ENCODE measurements at regions not wholly inside any gene's neighbourhood (a gene's known extent, or its start where the extent isn't known, plus 50 kb on each side); places are given as distances from the start of the nearest gene placed in this dataset.

- Histone ChIP-seq H3K27me3 (ENCODE audit: control insufficient read depth, low read length) (no peaks in the 10 kb centered on the region), H3K4me3 (ENCODE audit: low read length) (no peak overlapping the region), H3F3A (ENCODE audit: control insufficient read depth, insufficient read depth) (no peaks in the 10 kb centered on the region), H3K4me2 (ENCODE audit: low read length) (no peak overlapping the region), H3K9me3 (ENCODE audit: control insufficient read depth, insufficient read depth, low read length) (no peaks in the 10 kb centered on the region), H3K9me2 (replicated peaks; ENCODE audit: control insufficient read depth, low read length) (no peaks in the 10 kb centered on the region), H4K20me1 (ENCODE audit: control insufficient read depth, insufficient read depth, low read depth, low read length) (no peaks in the 10 kb centered on the region), H3K79me2 (ENCODE audit: control insufficient read depth, low read length) (no peaks in the 10 kb centered on the region), H3K27ac (ENCODE audit: low read depth, low read length) (no peak overlapping the region), H3K36me3 (ENCODE audit: control insufficient read depth, low read length) (no peaks in the 10 kb centered on the region), H3K4me1 (ENCODE audit: control insufficient read depth, low read length) (no peaks in the 10 kb centered on the region)
- no peak for TF ChIP-seq CTCF (IDR thresholded peaks at IDR 0.05; ENCODE audit: low read depth, low read length, poor library complexity, severe bottlenecking)
- TF ChIP-seq EZH2phosphoT487 (IDR thresholded peaks at IDR 0.05; ENCODE audit: borderline replicate concordance, low read length), result no peak
Measured at GRCh38 chr4:19844446-19844845, 407.3 kb upstream of the SLIT2 start.

- TF ChIP-seq EZH2phosphoT487 (IDR thresholded peaks at IDR 0.05; ENCODE audit: borderline replicate concordance, low read length) (no peak), CTCF (IDR thresholded peaks at IDR 0.05; ENCODE audit: low read depth, low read length, poor library complexity, severe bottlenecking) (no peak)
- Histone ChIP-seq H3K79me2 (ENCODE audit: control insufficient read depth, low read length) (no peaks in the 10 kb centered on the region), H3K36me3 (ENCODE audit: control insufficient read depth, low read length) (no peaks in the 10 kb centered on the region), H4K20me1 (ENCODE audit: control insufficient read depth, insufficient read depth, low read depth, low read length) (no peaks in the 10 kb centered on the region), H3K27me3 (ENCODE audit: control insufficient read depth, low read length) (no peaks in the 10 kb centered on the region), H3K9me2 (replicated peaks; ENCODE audit: control insufficient read depth, low read length) (no peaks in the 10 kb centered on the region), H3K9me3 (ENCODE audit: control insufficient read depth, insufficient read depth, low read length) (no peaks in the 10 kb centered on the region), H3K27ac (ENCODE audit: low read depth, low read length) (no peak overlapping the region), H3K4me2 (ENCODE audit: low read length) (no peak overlapping the region), H3K4me3 (ENCODE audit: low read length) (no peak overlapping the region), H3K4me1 (ENCODE audit: control insufficient read depth, low read length) (no peaks in the 10 kb centered on the region), H3F3A (ENCODE audit: control insufficient read depth, insufficient read depth) (no peaks in the 10 kb centered on the region)
Measured at GRCh38 chr4:19842471-19842870, 409.2 kb upstream of the SLIT2 start.

- TF ChIP-seq EZH2phosphoT487 (IDR thresholded peaks at IDR 0.05; ENCODE audit: borderline replicate concordance, low read length) (no peak), CTCF (IDR thresholded peaks at IDR 0.05; ENCODE audit: low read depth, low read length, poor library complexity, severe bottlenecking) (no peak)
Measured at GRCh38 chr4:19838858-19839257, 412.8 kb upstream of the SLIT2 start.

More at GRCh38 chr4:19838858-19839257, 412.8 kb upstream of the SLIT2 start:
- Histone ChIP-seq H3K79me2 (ENCODE audit: control insufficient read depth, low read length) (no peaks in the 10 kb centered on the region), H3K27ac (ENCODE audit: low read depth, low read length) (no peak overlapping the region), H3K27me3 (ENCODE audit: control insufficient read depth, low read length) (no peaks in the 10 kb centered on the region), H3K4me3 (ENCODE audit: low read length) (no peak overlapping the region), H3K4me1 (ENCODE audit: control insufficient read depth, low read length) (no peaks in the 10 kb centered on the region), H3F3A (ENCODE audit: control insufficient read depth, insufficient read depth) (no peaks in the 10 kb centered on the region), H3K36me3 (ENCODE audit: control insufficient read depth, low read length) (no peaks in the 10 kb centered on the region), H3K4me2 (ENCODE audit: low read length) (no peak overlapping the region), H4K20me1 (ENCODE audit: control insufficient read depth, insufficient read depth, low read depth, low read length) (no peaks in the 10 kb centered on the region), H3K9me3 (ENCODE audit: control insufficient read depth, insufficient read depth, low read length) (0 out of 2 replicates have a peak, but pooled peaks cover under 1% of the 10 kb centered on the region), H3K9me2 (replicated peaks; ENCODE audit: control insufficient read depth, low read length) (no peaks in the 10 kb centered on the region)

Data from DOHH2 (cell line).